ENCODE measurements at regions not wholly inside any gene's neighbourhood (a gene's known extent, or its start where the extent isn't known, plus 50 kb on each side); places are given as distances from the start of the nearest gene placed in this dataset.
"Not testable (repeated sequence)": the region's sequence is repeated elsewhere in the genome, so short reads cannot be mapped to it uniquely, and the experiment has no call there.

DNA sequence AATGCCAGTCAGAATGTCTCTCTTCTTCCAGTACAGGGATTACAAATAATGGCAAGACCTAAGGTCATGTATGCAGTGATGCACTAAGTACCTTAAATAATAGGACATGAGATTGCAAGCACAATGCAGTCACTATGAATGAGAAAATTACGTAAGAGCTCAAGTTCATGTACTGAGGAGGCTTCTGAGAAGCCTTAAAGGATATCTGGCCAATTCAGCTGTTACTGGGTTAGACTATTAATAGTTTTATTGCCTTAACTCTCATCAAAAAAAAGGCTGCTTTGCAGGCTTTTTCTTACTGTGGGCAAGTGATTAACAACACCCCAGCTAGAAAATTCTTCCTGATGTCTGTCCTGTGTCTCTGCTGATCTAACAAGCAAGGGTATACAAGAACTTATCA, 1681.9 kb downstream of the SPATA31A7 start:
- H3K56ac ChIP-seq (replicated peaks; ENCODE audit: insufficient read length, low read depth, low read length); H3K23ac ChIP-seq (ENCODE audit: insufficient read length); H3K27ac ChIP-seq (ENCODE audit: low read depth, low read length); H3K79me1 ChIP-seq (ENCODE audit: low read depth, low read length); H4K20me1 ChIP-seq (replicated peaks in 1 of 2; ENCODE audit: control insufficient read depth in 1 of 2, insufficient read depth in 2 of 2, low read length in 2 of 2); H3K4me2 ChIP-seq (ENCODE audit: insufficient read depth in 1 of 2, low read depth in 2 of 2, low read length in 2 of 2); H3K9ac ChIP-seq (replicated peaks in 1 of 4; ENCODE audit: extremely low read depth in 1 of 4, low read depth in 3 of 4, low read length in 3 of 4); H2BK15ac ChIP-seq (ENCODE audit: low read length); H3K79me2 ChIP-seq (ENCODE audit: control insufficient read depth in 1 of 2, insufficient read depth in 2 of 2, low read length in 2 of 2); H3K23me2 ChIP-seq (ENCODE audit: low read depth, low read length); H3K4me1 ChIP-seq (replicated peaks in 1 of 4; ENCODE audit: control insufficient read depth in 3 of 4, insufficient read depth in 4 of 4, low read length in 3 of 4); CTCF ChIA-PET (ENCODE audit: partially characterized antibody); H2BK12ac ChIP-seq (ENCODE audit: low read depth, low read length); H2AFZ ChIP-seq (ENCODE audit: low read length); DNase-seq (ENCODE audit: low read depth in 1 of 2, low spot score in 2 of 2); H4K8ac ChIP-seq (ENCODE audit: extremely low read depth, insufficient read depth, low read length); H3K4ac ChIP-seq (replicated peaks; ENCODE audit: insufficient read length, low read depth, low read length); H4K91ac ChIP-seq (replicated peaks; ENCODE audit: insufficient read length, low read length); H2AK5ac ChIP-seq (ENCODE audit: low read depth, low read length); H2BK120ac ChIP-seq (replicated peaks; ENCODE audit: low read depth, low read length); H3K18ac ChIP-seq (ENCODE audit: extremely low read depth, low read length); H3K36me3 ChIP-seq (ENCODE audit: control insufficient read depth in 2 of 4, insufficient read depth in 4 of 4, low read length in 3 of 4); POLR2A ChIA-PET (ENCODE audit: partially characterized antibody); H4K5ac ChIP-seq (ENCODE audit: insufficient read length, low read depth, low read length); H3K4me3 ChIP-seq (ENCODE audit: extremely low read depth in 1 of 4, insufficient read depth in 2 of 4, low read depth in 3 of 4, low read length in 4 of 4); FAIRE-seq; H2BK5ac ChIP-seq (ENCODE audit: low read depth, low read length); H3K14ac ChIP-seq (ENCODE audit: insufficient read length); H3K9me3 ChIP-seq (ENCODE audit: insufficient read depth in 2 of 2, low read depth in 1 of 2, low read length in 1 of 2); H2BK20ac ChIP-seq (ENCODE audit: low read length): not testable (repeated sequence)
- WGBS, 2 experiments (ENCODE audit: extremely low coverage in 1 of 2, insufficient coverage in 1 of 2, insufficient read length in 1 of 2, insufficient replicate concordance in 2 of 2, low coverage in 1 of 2, low lambda C conversion rate in 2 of 2, missing lambda C conversion rate in 1 of 2), result 77% methylated on average over 1 of the region's 1 CpG; no CpG with 5 or more reads in 1 of the 2 experiments
- H3K27me3 ChIP-seq (replicated peaks in 1 of 4; ENCODE audit: control insufficient read depth in 3 of 4, extremely low read depth in 1 of 4, insufficient read depth in 3 of 4, low read length in 3 of 4), result peaks cover 4 to 23% (median 11%) of the 10 kb centered on the region in 4 experiments

DNA sequence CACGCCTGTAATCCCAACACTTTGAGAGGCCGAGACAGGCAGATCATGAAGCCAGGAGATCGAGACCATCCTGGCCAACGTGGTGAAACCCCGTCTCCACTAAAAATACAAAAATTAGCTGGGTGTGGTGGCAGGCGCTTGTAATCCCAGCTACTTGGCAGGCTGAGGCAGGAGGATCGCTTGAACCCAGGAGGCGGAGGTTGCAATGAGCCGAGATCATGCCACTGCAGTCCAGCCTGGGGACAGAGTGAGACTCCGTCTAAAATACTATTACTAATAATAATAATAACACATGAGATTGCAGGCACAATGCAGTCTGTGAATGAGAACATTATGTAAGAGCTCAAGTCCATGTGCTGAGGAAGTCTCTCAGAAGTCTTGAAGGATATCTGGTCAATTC, 1684.4 kb downstream of the SPATA31A7 start:
- 0 out of 4 replicates have a peak overlapping the region, but pooled peaks have one; percentile 0 to 4 for H3K4me2 ChIP-seq (ENCODE audit: insufficient read depth in 1 of 2, low read depth in 2 of 2, low read length in 2 of 2)
- H2AFZ ChIP-seq (ENCODE audit: low read length); H4K91ac ChIP-seq (replicated peaks; ENCODE audit: insufficient read length, low read length); H2BK20ac ChIP-seq (ENCODE audit: low read length); H3K23me2 ChIP-seq (ENCODE audit: low read depth, low read length); H3K36me3 ChIP-seq (ENCODE audit: control insufficient read depth in 2 of 4, insufficient read depth in 4 of 4, low read length in 3 of 4); H3K27ac ChIP-seq (ENCODE audit: low read depth, low read length); H3K56ac ChIP-seq (replicated peaks; ENCODE audit: insufficient read length, low read depth, low read length); H3K18ac ChIP-seq (ENCODE audit: extremely low read depth, low read length); H3K14ac ChIP-seq (ENCODE audit: insufficient read length); DNase-seq (ENCODE audit: low read depth in 1 of 2, low spot score in 2 of 2); H3K9me3 ChIP-seq (ENCODE audit: insufficient read depth in 2 of 2, low read depth in 1 of 2, low read length in 1 of 2); FAIRE-seq; POLR2A ChIA-PET (ENCODE audit: partially characterized antibody); H3K79me2 ChIP-seq (ENCODE audit: control insufficient read depth in 1 of 2, insufficient read depth in 2 of 2, low read length in 2 of 2); H2BK15ac ChIP-seq (ENCODE audit: low read length); H3K4me1 ChIP-seq (replicated peaks in 1 of 4; ENCODE audit: control insufficient read depth in 3 of 4, insufficient read depth in 4 of 4, low read length in 3 of 4); H2BK12ac ChIP-seq (ENCODE audit: low read depth, low read length); H4K5ac ChIP-seq (ENCODE audit: insufficient read length, low read depth, low read length); H4K20me1 ChIP-seq (replicated peaks in 1 of 2; ENCODE audit: control insufficient read depth in 1 of 2, insufficient read depth in 2 of 2, low read length in 2 of 2); H3K4ac ChIP-seq (replicated peaks; ENCODE audit: insufficient read length, low read depth, low read length); H3K23ac ChIP-seq (ENCODE audit: insufficient read length); H3K27me3 ChIP-seq (replicated peaks in 1 of 4; ENCODE audit: control insufficient read depth in 3 of 4, extremely low read depth in 1 of 4, insufficient read depth in 3 of 4, low read length in 3 of 4); H2AK5ac ChIP-seq (ENCODE audit: low read depth, low read length); H2BK120ac ChIP-seq (replicated peaks; ENCODE audit: low read depth, low read length); H3K79me1 ChIP-seq (ENCODE audit: low read depth, low read length); H2BK5ac ChIP-seq (ENCODE audit: low read depth, low read length); H3K9ac ChIP-seq (replicated peaks in 1 of 4; ENCODE audit: extremely low read depth in 1 of 4, low read depth in 3 of 4, low read length in 3 of 4); H3K4me3 ChIP-seq (ENCODE audit: extremely low read depth in 1 of 4, insufficient read depth in 2 of 4, low read depth in 3 of 4, low read length in 4 of 4); CTCF ChIA-PET (ENCODE audit: partially characterized antibody); H4K8ac ChIP-seq (ENCODE audit: extremely low read depth, insufficient read depth, low read length): not testable (repeated sequence)
- WGBS, 2 experiments (ENCODE audit: extremely low coverage in 1 of 2, insufficient coverage in 1 of 2, insufficient read length in 1 of 2, insufficient replicate concordance in 2 of 2, low coverage in 1 of 2, low lambda C conversion rate in 2 of 2, missing lambda C conversion rate in 1 of 2), result 72% methylated on average over 9 of the region's 10 CpGs; no CpG with 5 or more reads in 1 of the 2 experiments
